ENCODE measurements at regions not wholly inside any gene's neighbourhood (a gene's known extent, or its start where the extent isn't known, plus 50 kb on each side); places are given as distances from the start of the nearest gene placed in this dataset.

DNA sequence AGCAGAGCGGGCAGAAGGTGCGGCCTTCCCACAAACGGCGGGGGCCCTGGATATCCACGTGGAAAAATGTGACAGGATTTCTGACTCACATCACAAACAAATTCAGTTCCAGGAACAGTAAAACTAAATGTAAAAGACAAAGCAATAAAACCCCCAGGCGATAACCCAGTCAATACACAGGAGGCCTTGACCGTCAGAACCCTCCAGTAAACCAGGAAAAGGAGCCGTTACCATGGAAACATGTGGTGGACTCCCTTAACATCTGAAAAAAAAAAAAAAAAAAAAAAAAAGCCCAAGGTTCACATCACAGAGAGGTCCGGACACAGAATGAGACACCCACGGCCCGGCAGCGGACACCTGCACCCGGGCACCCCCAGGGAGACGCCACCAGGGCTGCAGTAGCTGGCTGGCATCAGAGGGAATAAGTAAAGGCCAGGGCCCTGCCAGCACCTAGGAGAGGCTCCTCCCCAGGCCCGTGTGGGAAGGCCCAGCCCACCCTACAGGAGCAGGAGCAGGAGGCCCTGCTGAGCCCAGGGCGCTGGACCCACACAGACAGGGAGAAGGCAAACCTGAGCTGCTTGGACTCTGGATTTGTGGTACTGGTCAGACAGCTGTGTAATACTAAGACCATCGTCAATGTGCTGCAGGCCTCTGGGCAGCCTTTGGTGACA is 83.7 kb downstream of the TMEM18 start:
- no peak for TF ChIP-seq POLR2A (IDR thresholded peaks at IDR 0.05)
- TF ChIP-seq, protein P1, sequence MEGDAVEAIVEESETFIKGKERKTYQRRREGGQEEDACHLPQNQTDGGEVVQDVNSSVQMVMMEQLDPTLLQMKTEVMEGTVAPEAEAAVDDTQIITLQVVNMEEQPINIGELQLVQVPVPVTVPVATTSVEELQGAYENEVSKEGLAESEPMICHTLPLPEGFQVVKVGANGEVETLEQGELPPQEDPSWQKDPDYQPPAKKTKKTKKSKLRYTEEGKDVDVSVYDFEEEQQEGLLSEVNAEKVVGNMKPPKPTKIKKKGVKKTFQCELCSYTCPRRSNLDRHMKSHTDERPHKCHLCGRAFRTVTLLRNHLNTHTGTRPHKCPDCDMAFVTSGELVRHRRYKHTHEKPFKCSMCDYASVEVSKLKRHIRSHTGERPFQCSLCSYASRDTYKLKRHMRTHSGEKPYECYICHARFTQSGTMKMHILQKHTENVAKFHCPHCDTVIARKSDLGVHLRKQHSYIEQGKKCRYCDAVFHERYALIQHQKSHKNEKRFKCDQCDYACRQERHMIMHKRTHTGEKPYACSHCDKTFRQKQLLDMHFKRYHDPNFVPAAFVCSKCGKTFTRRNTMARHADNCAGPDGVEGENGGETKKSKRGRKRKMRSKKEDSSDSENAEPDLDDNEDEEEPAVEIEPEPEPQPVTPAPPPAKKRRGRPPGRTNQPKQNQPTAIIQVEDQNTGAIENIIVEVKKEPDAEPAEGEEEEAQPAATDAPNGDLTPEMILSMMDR (IDR thresholded peaks at IDR 0.05) = no peak
